BJ (cell line): ENCODE measurements at regions not wholly inside any gene's neighbourhood (a gene's known extent, or its start where the extent isn't known, plus 50 kb on each side); places are given as distances from the start of the nearest gene placed in this dataset.

Experiments used
- CTCF ChIA-PET: fragments of 350-600 bp; formaldehyde crosslinking; extraction: SDS; loops from one replicate; lab custom pipeline; 2021; ENCODE audit warnings: antibody characterized with exemption, inconsistent platforms; lab: Yijun Ruan, JAX
- POLR2A ChIA-PET: fragments of 300-600 bp; sonication (Branson Sonifier 250); formaldehyde crosslinking; extraction: SDS; loops from one replicate; lab custom pipeline; 2021; ENCODE audit warnings: antibody characterized with exemption; lab: Charles Lee
- DNase-seq: peaks from one replicate; pipeline ENCODE4 v3.0.0-alpha.2; 2011; ENCODE audit warnings: low read depth
- H3K27me3 ChIP-seq: 2 replicates; pipeline ENCODE4 v1.6.0; 2011; ENCODE audit warnings: low read length; ENCODE audit not compliant: control insufficient read depth, insufficient read depth
- H3K36me3 ChIP-seq: 2 replicates; pipeline ENCODE4 v1.5.1; 2011; ENCODE audit warnings: low read length; ENCODE audit not compliant: control insufficient read depth, insufficient read depth
- H3K4me3 ChIP-seq: 2 replicates; pipeline ENCODE4 v1.5.1; 2011; ENCODE audit warnings: low read depth, mild to moderate bottlenecking, control low read depth, low read length
- TF ChIP-seq, protein P1 (sequence below): IDR thresholded peaks from 2 replicates; pipeline ENCODE4 v1.5.1; 2011; ENCODE audit warnings: low read depth, mild to moderate bottlenecking, control low read depth, inconsistent platforms, low read length, moderate library complexity; ENCODE audit not compliant: insufficient read depth

DNA sequence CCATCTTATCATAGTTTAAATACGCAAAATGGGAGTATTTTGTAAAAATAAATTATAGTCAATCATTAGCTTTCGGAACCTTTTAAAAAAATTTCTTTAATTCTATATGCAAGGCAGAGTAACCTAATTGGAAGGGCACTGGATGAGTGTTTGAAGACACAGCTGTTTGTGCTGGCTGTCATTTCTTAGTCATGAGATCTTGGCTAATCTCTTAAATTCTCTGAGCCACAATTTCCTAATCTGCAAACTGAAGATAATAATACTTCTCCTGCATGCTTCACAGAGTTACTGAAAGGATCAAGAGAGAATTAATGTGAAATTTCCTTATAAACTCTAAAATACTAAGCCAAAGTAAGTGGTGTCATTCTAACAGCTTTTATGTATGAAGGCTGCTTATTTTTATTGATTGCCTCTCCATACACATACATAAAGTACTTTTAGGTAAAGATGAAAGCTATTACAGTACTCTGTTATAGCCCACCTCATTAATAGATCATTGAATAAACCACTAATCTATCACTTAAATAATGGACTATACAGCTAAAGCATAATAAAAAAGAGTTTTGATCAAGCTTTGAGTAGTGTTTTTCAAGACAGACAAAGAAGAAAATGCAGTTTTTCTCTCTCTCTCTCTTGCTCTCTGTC lies 383.7 kb upstream of the IRAK1BP1 start:
- Histone ChIP-seq H3K36me3 (no peaks in the 10 kb centered on the region), H3K27me3 (no peaks in the 10 kb centered on the region), H3K4me3 (no peak overlapping the region)
- DNase-seq: no peak
- ChIA-PET CTCF (interaction anchor here (0.7 to 1.8 kb wide), 3 partner anchors 10 to 146 kb away, joined by 3 to 8 read pairs (median 3); no protein-coding TSS in a partner anchor), POLR2A (interaction anchor here (0.7 kb wide), 1 partner anchor 42 kb away, joined by 3 read pairs; no protein-coding TSS in a partner anchor)
- TF ChIP-seq, protein P1, sequence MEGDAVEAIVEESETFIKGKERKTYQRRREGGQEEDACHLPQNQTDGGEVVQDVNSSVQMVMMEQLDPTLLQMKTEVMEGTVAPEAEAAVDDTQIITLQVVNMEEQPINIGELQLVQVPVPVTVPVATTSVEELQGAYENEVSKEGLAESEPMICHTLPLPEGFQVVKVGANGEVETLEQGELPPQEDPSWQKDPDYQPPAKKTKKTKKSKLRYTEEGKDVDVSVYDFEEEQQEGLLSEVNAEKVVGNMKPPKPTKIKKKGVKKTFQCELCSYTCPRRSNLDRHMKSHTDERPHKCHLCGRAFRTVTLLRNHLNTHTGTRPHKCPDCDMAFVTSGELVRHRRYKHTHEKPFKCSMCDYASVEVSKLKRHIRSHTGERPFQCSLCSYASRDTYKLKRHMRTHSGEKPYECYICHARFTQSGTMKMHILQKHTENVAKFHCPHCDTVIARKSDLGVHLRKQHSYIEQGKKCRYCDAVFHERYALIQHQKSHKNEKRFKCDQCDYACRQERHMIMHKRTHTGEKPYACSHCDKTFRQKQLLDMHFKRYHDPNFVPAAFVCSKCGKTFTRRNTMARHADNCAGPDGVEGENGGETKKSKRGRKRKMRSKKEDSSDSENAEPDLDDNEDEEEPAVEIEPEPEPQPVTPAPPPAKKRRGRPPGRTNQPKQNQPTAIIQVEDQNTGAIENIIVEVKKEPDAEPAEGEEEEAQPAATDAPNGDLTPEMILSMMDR: no peak

DNA sequence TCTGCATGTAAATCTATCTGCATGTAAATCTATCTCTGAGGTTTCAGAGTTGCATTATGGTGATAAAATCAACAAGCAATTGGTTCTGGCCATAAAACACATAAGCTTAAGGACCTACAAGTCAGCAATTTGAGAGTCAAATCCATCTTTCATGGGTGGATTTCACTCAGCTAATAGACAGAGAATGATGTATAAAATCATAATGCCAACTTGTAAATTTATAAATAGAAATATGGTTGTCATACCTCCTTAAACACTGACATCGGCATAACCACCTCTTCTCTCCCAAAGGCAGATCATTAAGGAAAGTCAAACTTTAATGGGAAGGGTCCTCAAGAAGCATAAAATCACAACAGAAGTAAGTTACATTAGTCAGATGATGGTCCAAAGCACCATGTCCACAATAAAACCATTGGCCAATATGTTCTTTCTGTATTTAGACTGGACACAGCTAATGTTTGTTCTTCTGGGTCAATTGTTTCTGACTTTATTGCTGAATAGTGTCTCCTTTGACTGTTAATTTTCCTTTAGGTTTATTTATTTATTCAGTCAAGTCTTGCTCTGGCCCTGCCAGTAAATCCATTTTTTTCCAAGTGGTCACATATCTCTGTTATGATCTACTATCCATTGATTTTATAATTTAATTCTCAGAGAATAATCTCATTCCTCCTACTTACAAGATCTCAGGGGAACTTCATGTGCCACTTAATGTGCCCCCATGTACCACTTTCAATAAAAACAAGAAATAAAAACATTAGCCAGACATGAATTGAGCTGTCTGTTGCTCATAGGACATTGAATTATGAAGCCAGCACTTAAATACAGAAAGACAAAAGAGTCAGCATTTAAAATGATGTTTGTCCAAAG lies 382.9 kb upstream of the IRAK1BP1 start:
- ChIA-PET POLR2A (no interaction called here), CTCF (interaction anchor here (1.2 kb wide), 1 partner anchor 126 kb away, joined by 3 read pairs; no protein-coding TSS in a partner anchor)
- no peaks in the 10 kb centered on the region for H3K36me3 ChIP-seq

DNA sequence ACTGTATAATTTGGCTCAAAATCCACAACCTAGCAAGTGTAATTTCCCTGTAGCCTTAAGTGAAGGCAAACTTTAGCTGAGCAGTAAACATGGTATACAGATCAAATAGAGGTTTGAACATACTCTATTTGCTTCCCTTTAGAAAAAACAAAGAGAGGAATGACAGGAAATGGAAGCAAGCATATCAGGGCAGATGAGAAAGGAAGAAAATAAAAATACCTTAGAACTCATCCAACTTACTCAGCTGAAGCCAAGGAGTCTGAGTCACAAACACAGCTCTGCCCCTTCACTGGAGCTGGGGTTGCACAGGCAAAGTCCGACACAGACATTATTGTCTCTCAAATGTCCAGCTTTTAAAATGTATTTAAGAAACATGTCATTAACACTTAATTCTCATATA lies 379.9 kb upstream of the IRAK1BP1 start:
- peak; percentile 9 for DNase-seq

More for the DNA sequence above, 382.9 kb upstream of the IRAK1BP1 start:
- Histone ChIP-seq H3K27me3 (no peaks in the 10 kb centered on the region), H3K4me3 (no peak overlapping the region)
- TF ChIP-seq, protein P1: no peak
- DNase-seq: no peak

DNA sequence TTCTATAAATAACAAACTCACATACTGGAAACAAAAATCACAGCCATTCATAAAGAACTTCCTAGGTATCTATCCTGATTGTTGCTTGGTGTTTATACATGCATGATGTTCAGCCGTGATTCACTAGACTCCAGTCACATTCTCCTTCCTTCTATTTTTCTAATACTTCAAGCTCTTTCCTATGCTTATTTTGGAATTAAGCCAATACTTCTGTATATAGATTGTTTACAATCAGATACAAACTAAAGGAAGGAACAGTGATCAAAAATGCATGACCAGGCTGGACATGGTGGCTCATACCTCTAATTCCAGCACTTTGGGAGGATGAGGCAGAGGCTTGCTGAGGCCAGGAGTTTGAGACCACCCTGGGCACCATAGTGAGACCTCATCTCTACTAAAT lies 377.5 kb upstream of the IRAK1BP1 start:
- ChIA-PET CTCF (no interaction called here), POLR2A (no interaction called here)
- TF ChIP-seq, protein P1: no peak
- no peak overlapping the region for H3K4me3 ChIP-seq
- no peaks in the 10 kb centered on the region for H3K27me3 ChIP-seq
- H3K36me3 ChIP-seq: no peaks in the 10 kb centered on the region
- DNase-seq: no peak

More for the DNA sequence above, 379.9 kb upstream of the IRAK1BP1 start:
- H3K4me3 ChIP-seq: no peak overlapping the region
- no peaks in the 10 kb centered on the region for H3K36me3 ChIP-seq
- POLR2A ChIA-PET: no interaction called here
- H3K27me3 ChIP-seq: no peaks in the 10 kb centered on the region
- CTCF ChIA-PET: no interaction called here
- TF ChIP-seq, protein P1: no peak

DNA sequence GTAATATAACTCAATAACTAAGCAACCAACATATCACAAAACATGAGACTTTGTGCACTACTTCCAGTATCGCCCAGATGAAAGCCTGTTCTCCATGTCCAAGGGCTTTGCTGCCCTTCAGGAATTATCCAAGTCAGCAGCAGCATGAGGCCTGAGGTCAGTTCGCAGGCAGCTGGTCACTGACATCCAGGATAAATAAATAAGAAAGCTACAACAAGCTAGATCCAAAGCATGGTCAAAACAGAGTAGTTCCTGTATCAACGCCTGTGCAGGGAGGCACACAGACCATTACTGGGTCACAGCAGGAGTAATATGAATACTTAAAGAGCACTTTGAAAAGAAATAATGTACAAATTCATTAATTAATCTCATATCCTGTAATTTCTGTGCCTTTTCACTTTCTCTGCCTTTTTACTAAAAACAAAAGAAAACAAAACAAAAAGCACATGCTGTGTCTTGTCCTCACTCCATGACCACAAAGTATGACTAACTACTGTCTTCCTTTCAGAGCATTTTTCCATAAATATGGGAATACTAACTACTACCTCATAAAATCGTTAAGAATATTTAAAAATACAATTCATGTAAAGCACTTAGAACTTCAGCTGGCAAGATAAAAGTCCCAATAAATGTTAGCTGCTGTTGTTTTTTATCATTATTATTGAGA lies 374.9 kb upstream of the IRAK1BP1 start:
- peak; percentile 22 for DNase-seq
- Histone ChIP-seq H3K4me3 (no peak overlapping the region), H3K36me3 (no peaks in the 10 kb centered on the region), H3K27me3 (no peaks in the 10 kb centered on the region)
- TF ChIP-seq, protein P1: no peak
- CTCF ChIA-PET: no interaction called here
- POLR2A ChIA-PET: no interaction called here
